UCSD-AML1 (cell line): ENCODE measurements at regions not wholly inside any gene's neighbourhood (a gene's known extent, or its start where the extent isn't known, plus 50 kb on each side); places are given as distances from the start of the nearest gene placed in this dataset.

Source experiments
- DNase-seq: peaks from one replicate; lab custom pipeline; 2025; ENCODE audit not compliant: unreplicated experiment; lab: John Stamatoyannopoulos, UW

DNA sequence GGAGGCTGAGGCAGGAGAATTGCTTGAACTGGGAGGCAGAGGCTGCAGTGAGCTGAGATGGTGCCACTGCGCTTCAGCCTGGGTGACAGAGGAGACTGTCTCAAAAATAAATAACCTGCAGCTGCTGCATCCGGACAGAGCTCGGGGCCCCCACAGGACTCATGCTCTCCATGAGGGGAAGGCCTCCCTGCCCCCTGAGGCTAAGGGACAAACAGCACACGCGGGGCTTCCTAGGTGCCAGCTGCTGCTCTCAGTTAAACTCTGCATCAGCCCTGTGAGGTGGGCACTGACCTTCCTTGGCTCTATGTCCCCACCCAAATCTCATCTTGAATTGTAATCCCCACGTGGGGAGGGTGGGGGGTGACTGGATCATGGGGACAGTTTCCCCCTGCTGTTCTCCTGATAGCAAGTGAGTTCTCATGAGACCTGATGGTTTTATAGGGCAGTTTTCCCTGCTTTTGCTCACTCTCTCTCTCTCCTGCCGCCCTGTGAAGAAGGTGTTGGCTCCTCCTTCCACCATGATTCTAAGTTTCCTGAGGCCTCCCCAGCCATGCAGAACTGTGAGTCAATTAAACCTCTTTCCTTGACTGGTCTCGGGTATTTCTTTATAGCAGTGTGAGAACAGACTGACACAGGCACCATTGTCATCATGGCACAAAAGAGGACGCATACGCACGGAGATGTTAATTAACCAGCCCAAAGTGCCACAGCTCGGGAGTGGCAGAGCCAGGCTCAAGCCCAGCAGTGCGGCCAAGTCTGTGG is 49.9 kb upstream of the TAF1B start:
- no peak for DNase-seq
